ENCODE measurements at regions not wholly inside any gene's neighbourhood (a gene's known extent, or its start where the extent isn't known, plus 50 kb on each side); places are given as distances from the start of the nearest gene placed in this dataset.
"Not testable (repeated sequence)": the region's sequence is repeated elsewhere in the genome, so short reads cannot be mapped to it uniquely, and the experiment has no call there.

GRCh38 chr18:1043039-1043438 lies 138.4 kb downstream of the ADCYAP1 start:
- H3K23ac ChIP-seq (ENCODE audit: low read depth, low read length, poor library complexity); H3K18ac ChIP-seq (ENCODE audit: low read length); H4K91ac ChIP-seq (ENCODE audit: low read depth, low read length, poor library complexity); H3K4me2 ChIP-seq (ENCODE audit: insufficient read depth, low read length, poor library complexity, severe bottlenecking); H3K14ac ChIP-seq (ENCODE audit: low read length); H2BK120ac ChIP-seq (ENCODE audit: low read depth, low read length); H2AFZ ChIP-seq (ENCODE audit: low read length); H4K8ac ChIP-seq (ENCODE audit: low read depth, low read length); DNase-seq (ENCODE audit: low spot score); H2BK15ac ChIP-seq (ENCODE audit: low read length); H3K79me1 ChIP-seq (ENCODE audit: low read depth, low read length); H2BK12ac ChIP-seq (ENCODE audit: low read length); H3K4me3 ChIP-seq (ENCODE audit: low read length in 2 of 2); H3K9ac ChIP-seq (ENCODE audit: low read depth, low read length, poor library complexity); H3K4me1 ChIP-seq (ENCODE audit: control insufficient read depth in 2 of 2, insufficient read depth in 1 of 2, low read depth in 1 of 2, low read length in 2 of 2); H2AK5ac ChIP-seq (ENCODE audit: low read depth, low read length); H3K9me3 ChIP-seq (replicated peaks in 1 of 2; ENCODE audit: control insufficient read depth in 2 of 2, insufficient read depth in 1 of 2, low read depth in 1 of 2, low read length in 2 of 2); H3K27ac ChIP-seq (replicated peaks; ENCODE audit: low read length); H3K4ac ChIP-seq (ENCODE audit: low read length); H3K27me3 ChIP-seq (ENCODE audit: control insufficient read depth in 3 of 3, insufficient read depth in 3 of 3, low read depth in 1 of 3, low read length in 3 of 3); H3K36me3 ChIP-seq (replicated peaks in 1 of 2; ENCODE audit: control insufficient read depth in 2 of 2, insufficient read depth in 2 of 2, low read length in 2 of 2); H2BK5ac ChIP-seq (ENCODE audit: low read length): not testable (repeated sequence)
- no CpG with 5 or more reads among the region's 2 CpGs for WGBS, 2 donors (ENCODE audit: extremely low coverage in 2 of 2, insufficient read length in 2 of 2, insufficient replicate concordance in 1 of 2)

- H2BK15ac ChIP-seq (ENCODE audit: low read length) = no peak overlapping the region
- H3K79me1 ChIP-seq (ENCODE audit: low read depth, low read length) = no peaks in the 10 kb centered on the region
- no peak overlapping the region for H2BK120ac ChIP-seq (ENCODE audit: low read depth, low read length)
- no peak overlapping the region for H4K8ac ChIP-seq (ENCODE audit: low read depth, low read length)
- H3K36me3 ChIP-seq (replicated peaks in 1 of 2; ENCODE audit: control insufficient read depth in 2 of 2, insufficient read depth in 2 of 2, low read length in 2 of 2) = no peaks in the 10 kb centered on the region
- no peak for DNase-seq (ENCODE audit: low spot score)
- 100% methylated on average over 1 of the region's 4 CpGs; no CpG with 5 or more reads in 1 of the 2 donors for WGBS, 2 donors (ENCODE audit: extremely low coverage in 2 of 2, insufficient read length in 2 of 2, insufficient replicate concordance in 1 of 2)
- H3K4me3 ChIP-seq (ENCODE audit: low read length in 2 of 2) = no peak overlapping the region
- no peaks in the 10 kb centered on the region for H3K27me3 ChIP-seq (ENCODE audit: control insufficient read depth in 3 of 3, insufficient read depth in 3 of 3, low read depth in 1 of 3, low read length in 3 of 3)
- no peak overlapping the region for H2AFZ ChIP-seq (ENCODE audit: low read length)
- H3K18ac ChIP-seq (ENCODE audit: low read length) = no peak overlapping the region
- H3K27ac ChIP-seq (replicated peaks; ENCODE audit: low read length) = no peak overlapping the region
- H3K4me1 ChIP-seq (ENCODE audit: control insufficient read depth in 2 of 2, insufficient read depth in 1 of 2, low read depth in 1 of 2, low read length in 2 of 2) = peaks cover 0 to 2% of the 10 kb centered on the region in 2 donors
- H3K14ac ChIP-seq (ENCODE audit: low read length) = no peak overlapping the region
- no peak overlapping the region for H3K23ac ChIP-seq (ENCODE audit: low read depth, low read length, poor library complexity)
- H2BK12ac ChIP-seq (ENCODE audit: low read length) = no peak overlapping the region
- H3K4ac ChIP-seq (ENCODE audit: low read length) = no peak overlapping the region
- H2BK5ac ChIP-seq (ENCODE audit: low read length) = no peak overlapping the region
- no peaks in the 10 kb centered on the region for H3K9me3 ChIP-seq (replicated peaks in 1 of 2; ENCODE audit: control insufficient read depth in 2 of 2, insufficient read depth in 1 of 2, low read depth in 1 of 2, low read length in 2 of 2)
- no peak overlapping the region for H3K9ac ChIP-seq (ENCODE audit: low read depth, low read length, poor library complexity)
- no peak overlapping the region for H4K91ac ChIP-seq (ENCODE audit: low read depth, low read length, poor library complexity)
- H2AK5ac ChIP-seq (ENCODE audit: low read depth, low read length) = no peak overlapping the region
- no peak overlapping the region for H3K4me2 ChIP-seq (ENCODE audit: insufficient read depth, low read length, poor library complexity, severe bottlenecking)
These were observed 141.0 kb downstream of the ADCYAP1 start for GRCh38 chr18:1045658-1046057.

GRCh38 chr18:1047406-1047805 lies 142.7 kb downstream of the ADCYAP1 start:
- Histone ChIP-seq H4K8ac (ENCODE audit: low read depth, low read length) (no peak overlapping the region), H3K27me3 (ENCODE audit: control insufficient read depth in 3 of 3, insufficient read depth in 3 of 3, low read depth in 1 of 3, low read length in 3 of 3) (no peaks in the 10 kb centered on the region), H2BK120ac (ENCODE audit: low read depth, low read length) (no peak overlapping the region), H3K9ac (ENCODE audit: low read depth, low read length, poor library complexity) (no peak overlapping the region), H3K4me1 (ENCODE audit: control insufficient read depth in 2 of 2, insufficient read depth in 1 of 2, low read depth in 1 of 2, low read length in 2 of 2) (peaks cover 0 to 2% of the 10 kb centered on the region in 2 donors), H2BK5ac (ENCODE audit: low read length) (no peak overlapping the region), H2AK5ac (ENCODE audit: low read depth, low read length) (no peak overlapping the region), H4K91ac (ENCODE audit: low read depth, low read length, poor library complexity) (no peak overlapping the region), H3K4me3 (ENCODE audit: low read length in 2 of 2) (no peak overlapping the region), H3K14ac (ENCODE audit: low read length) (no peak overlapping the region), H2BK12ac (ENCODE audit: low read length) (no peak overlapping the region), H3K79me1 (ENCODE audit: low read depth, low read length) (no peaks in the 10 kb centered on the region), H3K23ac (ENCODE audit: low read depth, low read length, poor library complexity) (no peak overlapping the region), H3K36me3 (replicated peaks in 1 of 2; ENCODE audit: control insufficient read depth in 2 of 2, insufficient read depth in 2 of 2, low read length in 2 of 2) (no peaks in the 10 kb centered on the region), H2AFZ (ENCODE audit: low read length) (no peak overlapping the region), H2BK15ac (ENCODE audit: low read length) (no peak overlapping the region), H3K27ac (replicated peaks; ENCODE audit: low read length) (no peak overlapping the region), H3K4me2 (ENCODE audit: insufficient read depth, low read length, poor library complexity, severe bottlenecking) (no peak overlapping the region), H3K4ac (ENCODE audit: low read length) (no peak overlapping the region), H3K18ac (ENCODE audit: low read length) (no peak overlapping the region), H3K9me3 (replicated peaks in 1 of 2; ENCODE audit: control insufficient read depth in 2 of 2, insufficient read depth in 1 of 2, low read depth in 1 of 2, low read length in 2 of 2) (no peaks in the 10 kb centered on the region)
- WGBS, 2 donors (ENCODE audit: extremely low coverage in 2 of 2, insufficient read length in 2 of 2, insufficient replicate concordance in 1 of 2) = no CpG with 5 or more reads among the region's 5 CpGs
- DNase-seq (ENCODE audit: low spot score) = no peak

- Histone ChIP-seq H2BK5ac (ENCODE audit: low read length) (no peak overlapping the region), H2BK12ac (ENCODE audit: low read length) (no peak overlapping the region), H3K4me3 (ENCODE audit: low read length in 2 of 2) (no peak overlapping the region), H3K79me1 (ENCODE audit: low read depth, low read length) (no peaks in the 10 kb centered on the region), H3K27me3 (ENCODE audit: control insufficient read depth in 3 of 3, insufficient read depth in 3 of 3, low read depth in 1 of 3, low read length in 3 of 3) (no peaks in the 10 kb centered on the region), H2AK5ac (ENCODE audit: low read depth, low read length) (no peak overlapping the region), H3K4ac (ENCODE audit: low read length) (no peak overlapping the region), H4K8ac (ENCODE audit: low read depth, low read length) (no peak overlapping the region), H3K4me1 (ENCODE audit: control insufficient read depth in 2 of 2, insufficient read depth in 1 of 2, low read depth in 1 of 2, low read length in 2 of 2) (peaks cover 0 to 2% of the 10 kb centered on the region in 2 donors), H3K4me2 (ENCODE audit: insufficient read depth, low read length, poor library complexity, severe bottlenecking) (no peak overlapping the region), H3K23ac (ENCODE audit: low read depth, low read length, poor library complexity) (no peak overlapping the region), H3K18ac (ENCODE audit: low read length) (no peak overlapping the region), H3K9ac (ENCODE audit: low read depth, low read length, poor library complexity) (no peak overlapping the region), H3K36me3 (replicated peaks in 1 of 2; ENCODE audit: control insufficient read depth in 2 of 2, insufficient read depth in 2 of 2, low read length in 2 of 2) (no peaks in the 10 kb centered on the region), H3K9me3 (replicated peaks in 1 of 2; ENCODE audit: control insufficient read depth in 2 of 2, insufficient read depth in 1 of 2, low read depth in 1 of 2, low read length in 2 of 2) (no peaks in the 10 kb centered on the region), H2AFZ (ENCODE audit: low read length) (no peak overlapping the region), H3K14ac (ENCODE audit: low read length) (no peak overlapping the region), H4K91ac (ENCODE audit: low read depth, low read length, poor library complexity) (no peak overlapping the region), H2BK120ac (ENCODE audit: low read depth, low read length) (no peak overlapping the region), H3K27ac (replicated peaks; ENCODE audit: low read length) (no peak overlapping the region), H2BK15ac (ENCODE audit: low read length) (no peak overlapping the region)
- DNase-seq (ENCODE audit: low spot score) = no peak
- WGBS, 2 donors (ENCODE audit: extremely low coverage in 2 of 2, insufficient read length in 2 of 2, insufficient replicate concordance in 1 of 2) = no CpG with 5 or more reads among the region's 4 CpGs
These were observed 143.4 kb downstream of the ADCYAP1 start for GRCh38 chr18:1048032-1048431.
